ENCODE measurements at regions not wholly inside any gene's neighbourhood (a gene's known extent, or its start where the extent isn't known, plus 50 kb on each side); places are given as distances from the start of the nearest gene placed in this dataset.

DNA sequence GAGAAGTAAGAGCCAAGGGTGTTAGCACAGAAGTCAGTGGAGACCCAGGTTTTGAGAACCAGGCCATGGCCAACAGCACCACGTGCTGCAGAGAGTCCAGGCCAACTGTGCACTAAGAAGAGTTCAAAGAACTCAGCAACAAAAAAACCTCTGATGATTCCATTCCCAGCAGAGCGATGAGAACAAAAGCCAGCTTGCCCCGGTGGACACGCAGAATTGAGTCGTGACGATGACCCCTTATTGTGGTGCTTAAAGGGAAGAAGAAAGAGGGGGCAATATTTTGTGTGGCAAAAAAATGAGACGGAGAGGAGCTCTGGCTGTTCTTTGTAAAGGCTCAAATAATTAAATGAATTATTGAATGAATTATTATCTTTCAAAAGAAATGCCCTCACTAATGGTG, 468.3 kb upstream of the AUTS2 start:
- Histone ChIP-seq H3K27me3 (ENCODE audit: insufficient read depth, low read depth, severe bottlenecking) (no peaks in the 10 kb centered on the region), H3K36me3 (no peaks in the 10 kb centered on the region), H3K27ac (no peak overlapping the region), H3K9me3 (ENCODE audit: severe bottlenecking) (no peaks in the 10 kb centered on the region), H3K4me3 (ENCODE audit: low read depth, low read length) (no peak overlapping the region)
- DNase-seq, result no peak
- TF ChIP-seq, protein P1, sequence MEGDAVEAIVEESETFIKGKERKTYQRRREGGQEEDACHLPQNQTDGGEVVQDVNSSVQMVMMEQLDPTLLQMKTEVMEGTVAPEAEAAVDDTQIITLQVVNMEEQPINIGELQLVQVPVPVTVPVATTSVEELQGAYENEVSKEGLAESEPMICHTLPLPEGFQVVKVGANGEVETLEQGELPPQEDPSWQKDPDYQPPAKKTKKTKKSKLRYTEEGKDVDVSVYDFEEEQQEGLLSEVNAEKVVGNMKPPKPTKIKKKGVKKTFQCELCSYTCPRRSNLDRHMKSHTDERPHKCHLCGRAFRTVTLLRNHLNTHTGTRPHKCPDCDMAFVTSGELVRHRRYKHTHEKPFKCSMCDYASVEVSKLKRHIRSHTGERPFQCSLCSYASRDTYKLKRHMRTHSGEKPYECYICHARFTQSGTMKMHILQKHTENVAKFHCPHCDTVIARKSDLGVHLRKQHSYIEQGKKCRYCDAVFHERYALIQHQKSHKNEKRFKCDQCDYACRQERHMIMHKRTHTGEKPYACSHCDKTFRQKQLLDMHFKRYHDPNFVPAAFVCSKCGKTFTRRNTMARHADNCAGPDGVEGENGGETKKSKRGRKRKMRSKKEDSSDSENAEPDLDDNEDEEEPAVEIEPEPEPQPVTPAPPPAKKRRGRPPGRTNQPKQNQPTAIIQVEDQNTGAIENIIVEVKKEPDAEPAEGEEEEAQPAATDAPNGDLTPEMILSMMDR (IDR thresholded peaks at IDR 0.05; ENCODE audit: low read depth, low read length), result no peak

DNA sequence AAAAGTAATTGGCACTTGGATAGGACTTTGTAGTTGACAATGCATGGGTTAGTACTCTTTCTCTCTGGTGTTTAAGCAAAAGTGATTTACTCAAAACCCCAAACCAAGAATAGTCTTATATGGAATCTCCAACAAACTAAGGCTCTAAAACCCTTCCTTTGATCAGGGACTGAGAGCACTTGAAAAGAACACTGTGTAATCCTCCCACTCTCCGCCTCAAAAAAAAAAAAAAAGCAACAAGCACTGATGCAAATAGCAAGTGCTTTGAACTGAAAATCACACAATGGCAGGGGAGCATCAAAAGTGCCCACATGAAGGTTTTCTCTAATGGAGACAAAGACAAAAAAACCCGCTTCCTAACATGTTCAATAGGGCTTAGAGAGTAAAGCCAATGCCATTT, 467.9 kb upstream of the AUTS2 start:
- Histone ChIP-seq H3K9me3 (ENCODE audit: severe bottlenecking) (no peaks in the 10 kb centered on the region), H3K36me3 (no peaks in the 10 kb centered on the region), H3K4me3 (ENCODE audit: low read depth, low read length) (no peak overlapping the region), H3K27me3 (ENCODE audit: insufficient read depth, low read depth, severe bottlenecking) (no peaks in the 10 kb centered on the region), H3K27ac (no peak overlapping the region)
- TF ChIP-seq, protein P1 (IDR thresholded peaks at IDR 0.05; ENCODE audit: low read depth, low read length), result no peak
- DNase-seq, result no peak

- no peak overlapping the region for H3K27ac ChIP-seq
- TF ChIP-seq, protein P1 (IDR thresholded peaks at IDR 0.05; ENCODE audit: low read depth, low read length), result no peak
- peaks cover 3% of the 10 kb centered on the region for H3K9me3 ChIP-seq (ENCODE audit: severe bottlenecking)
- DNase-seq, result no peak
- H3K27me3 ChIP-seq (ENCODE audit: insufficient read depth, low read depth, severe bottlenecking), result no peaks in the 10 kb centered on the region
- no peaks in the 10 kb centered on the region for H3K36me3 ChIP-seq
- no peak overlapping the region for H3K4me3 ChIP-seq (ENCODE audit: low read depth, low read length)
Observed at GRCh38 chr7:69134316-69134715, 464.0 kb upstream of the AUTS2 start.

- Histone ChIP-seq H3K36me3 (no peaks in the 10 kb centered on the region), H3K27ac (no peak overlapping the region), H3K9me3 (ENCODE audit: severe bottlenecking) (no peaks in the 10 kb centered on the region), H3K27me3 (ENCODE audit: insufficient read depth, low read depth, severe bottlenecking) (no peaks in the 10 kb centered on the region), H3K4me3 (ENCODE audit: low read depth, low read length) (no peak overlapping the region)
- TF ChIP-seq, protein P1 (IDR thresholded peaks at IDR 0.05; ENCODE audit: low read depth, low read length), result no peak
- no peak for DNase-seq
Observed at GRCh38 chr7:69147631-69148030, 450.6 kb upstream of the AUTS2 start.

DNA sequence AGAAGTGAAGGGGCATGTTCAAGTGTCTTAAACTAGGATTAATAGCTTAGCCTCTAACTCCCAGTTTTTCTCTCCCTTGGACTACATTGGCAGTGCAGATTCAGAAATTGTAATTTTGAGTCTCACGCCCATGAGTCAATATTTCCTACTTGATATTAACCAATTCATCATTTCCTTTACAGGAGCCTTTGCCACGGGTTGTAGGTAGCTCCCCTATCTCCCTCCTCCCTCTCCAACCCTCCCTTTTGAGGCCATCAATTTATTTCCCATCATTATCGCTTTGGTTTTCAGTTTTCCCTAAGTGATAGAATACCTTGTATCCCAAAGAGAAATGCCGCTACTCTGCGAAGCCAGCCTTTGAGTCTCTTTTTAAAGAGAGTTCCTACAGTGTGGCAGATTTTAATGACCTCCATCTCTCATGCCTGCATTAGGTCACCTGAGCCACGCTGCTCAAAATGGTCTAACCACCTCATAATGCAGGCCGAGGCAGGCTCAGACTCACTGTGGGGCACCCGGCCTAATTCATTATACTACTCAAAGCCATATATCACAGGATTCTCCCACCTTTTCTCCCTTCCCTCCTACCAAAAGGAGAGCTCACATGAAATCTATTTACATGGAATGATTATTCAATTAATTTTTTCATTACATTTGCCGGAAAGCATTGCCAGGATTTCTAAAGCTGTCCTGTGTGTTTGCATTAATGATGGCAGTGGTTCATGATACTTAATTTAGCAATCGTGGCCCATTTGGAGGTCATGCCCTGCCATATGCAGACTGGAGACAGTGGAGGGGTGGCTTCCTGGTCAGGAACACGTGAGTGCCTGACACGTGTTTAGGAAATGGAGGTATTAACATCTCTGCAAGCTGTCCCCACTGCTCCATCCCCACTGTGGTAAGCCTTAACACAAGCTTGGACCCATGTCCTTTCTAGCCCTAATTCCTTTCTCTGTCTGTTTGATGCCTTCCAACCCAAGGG, 448.2 kb upstream of the AUTS2 start:
- Histone ChIP-seq H3K27ac (no peak overlapping the region), H3K4me3 (ENCODE audit: low read depth, low read length) (no peak overlapping the region), H3K27me3 (ENCODE audit: insufficient read depth, low read depth, severe bottlenecking) (no peaks in the 10 kb centered on the region), H3K36me3 (no peaks in the 10 kb centered on the region), H3K9me3 (ENCODE audit: severe bottlenecking) (no peaks in the 10 kb centered on the region)
- no peak for DNase-seq
- TF ChIP-seq, protein P1 (IDR thresholded peaks at IDR 0.05; ENCODE audit: low read depth, low read length), result no peak
